ENCODE measurements at regions not wholly inside any gene's neighbourhood (a gene's known extent, or its start where the extent isn't known, plus 50 kb on each side); places are given as distances from the start of the nearest gene placed in this dataset.

DNA sequence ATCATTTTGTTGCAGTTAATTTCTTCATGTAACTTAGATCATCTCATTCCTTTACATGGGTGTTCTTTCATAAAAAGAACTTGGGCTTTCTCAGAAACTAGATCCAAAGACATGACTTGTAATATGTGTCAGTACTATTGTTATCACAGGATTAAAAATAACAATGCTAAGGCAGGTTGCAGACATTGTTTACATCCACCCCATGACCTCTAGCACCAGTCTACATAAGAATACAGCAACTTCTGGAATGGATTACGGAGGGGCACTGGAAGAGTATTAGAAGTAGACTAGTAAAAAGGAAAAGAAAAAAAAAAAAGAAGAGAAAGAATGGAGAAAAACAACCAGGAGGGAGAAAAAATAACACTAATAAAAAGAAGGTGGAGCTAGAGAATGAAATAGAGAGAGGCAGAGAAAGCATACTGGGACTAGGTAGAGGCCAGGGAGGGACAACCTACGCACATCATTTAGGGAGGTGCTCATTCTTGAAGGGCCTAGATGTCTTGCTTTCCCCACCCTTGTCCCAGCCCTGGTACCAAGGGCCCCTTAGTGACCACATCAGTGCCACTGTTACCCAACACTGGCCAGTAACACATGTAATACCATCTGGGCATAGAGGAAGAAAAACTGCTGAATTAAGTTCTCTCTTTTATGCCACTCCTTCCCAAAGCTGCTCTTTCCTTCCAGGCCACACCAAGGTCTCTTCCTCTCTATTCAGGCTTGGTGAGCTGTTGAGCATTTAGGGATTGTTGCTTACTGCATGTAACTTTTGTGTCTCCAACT is 70.6 kb upstream of the KLF7 start:
- no peak for DNase-seq

DNA sequence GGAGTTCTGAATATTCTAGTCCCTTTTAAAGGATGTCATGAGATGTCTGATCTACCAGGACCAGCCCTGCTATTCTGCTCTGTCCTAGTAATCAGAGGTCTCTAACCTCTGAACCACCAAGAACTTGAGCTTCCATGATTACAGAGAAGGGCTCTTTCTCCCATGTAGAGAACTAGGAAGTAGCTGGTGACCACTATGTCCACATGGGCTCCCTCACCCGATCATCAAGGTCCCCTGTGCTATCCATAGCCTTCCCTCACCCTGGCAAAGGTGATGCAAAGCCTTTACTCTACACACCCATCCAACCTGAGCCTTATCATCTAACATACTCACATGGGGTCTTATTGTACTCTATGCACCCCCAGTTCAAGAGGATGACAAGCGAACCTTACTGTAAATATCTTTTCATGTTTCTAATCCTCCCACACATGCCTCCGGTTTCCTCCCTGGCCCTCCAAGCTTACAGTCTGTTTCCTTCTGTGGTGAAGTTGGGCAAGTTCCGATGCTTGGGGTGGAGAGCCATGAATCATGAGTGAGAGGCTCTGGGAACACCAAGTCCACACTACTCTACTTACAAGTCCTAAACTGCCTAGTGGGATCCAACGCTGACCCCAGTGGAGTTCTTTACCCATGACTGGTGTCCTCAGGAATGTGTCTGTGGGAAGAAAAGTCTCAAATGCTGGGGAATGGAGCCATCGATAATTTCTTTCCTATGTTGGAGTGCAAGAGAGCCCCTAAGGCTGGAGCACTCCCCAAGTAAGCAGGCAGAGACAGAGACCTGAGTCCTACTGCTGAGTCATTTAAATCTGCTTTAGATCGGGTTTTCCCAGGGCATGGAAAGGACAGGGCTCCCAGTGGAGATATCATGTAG is 73.3 kb upstream of the KLF7 start:
- peak; percentile 59 for DNase-seq

DNA sequence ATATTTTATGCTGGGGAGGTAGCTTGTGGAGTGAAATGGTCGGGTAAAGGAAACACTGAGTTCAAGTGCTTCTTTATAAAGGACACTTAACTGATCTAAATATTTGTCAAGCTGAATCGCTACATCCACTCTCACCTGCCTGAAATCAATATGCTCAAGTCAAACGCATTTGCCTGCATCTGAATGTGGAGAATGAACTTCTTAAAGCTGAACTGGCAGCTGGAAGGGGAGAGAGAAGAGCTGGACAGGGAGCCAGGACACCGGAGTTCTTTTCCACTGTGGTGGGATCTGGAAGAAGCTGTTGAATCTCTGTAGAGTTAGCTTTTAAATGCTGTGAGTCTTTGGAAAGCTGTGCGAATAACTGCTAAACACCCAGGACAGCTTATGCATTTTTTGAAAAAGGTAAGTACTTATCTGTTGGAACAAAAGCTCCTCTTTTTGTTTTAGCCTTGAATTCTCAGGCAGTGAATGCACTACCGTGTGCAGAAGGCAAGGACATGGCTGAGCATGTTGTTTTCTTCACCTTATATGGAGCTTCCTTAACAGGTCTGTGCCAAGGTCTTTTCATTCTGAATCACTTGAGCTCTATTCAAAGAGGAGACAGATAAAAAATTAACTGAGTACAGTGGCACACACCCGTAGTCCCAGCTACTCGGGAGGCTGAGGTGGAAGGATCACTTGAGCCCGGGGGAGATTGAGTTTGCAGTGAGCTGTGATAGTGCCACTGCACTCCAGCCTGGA is 74.2 kb upstream of the KLF7 start:
- no peak for DNase-seq

GRCh38 chr2:207240649-207241048 is 74.9 kb upstream of the KLF7 start:
- DNase-seq = no peak

DNA sequence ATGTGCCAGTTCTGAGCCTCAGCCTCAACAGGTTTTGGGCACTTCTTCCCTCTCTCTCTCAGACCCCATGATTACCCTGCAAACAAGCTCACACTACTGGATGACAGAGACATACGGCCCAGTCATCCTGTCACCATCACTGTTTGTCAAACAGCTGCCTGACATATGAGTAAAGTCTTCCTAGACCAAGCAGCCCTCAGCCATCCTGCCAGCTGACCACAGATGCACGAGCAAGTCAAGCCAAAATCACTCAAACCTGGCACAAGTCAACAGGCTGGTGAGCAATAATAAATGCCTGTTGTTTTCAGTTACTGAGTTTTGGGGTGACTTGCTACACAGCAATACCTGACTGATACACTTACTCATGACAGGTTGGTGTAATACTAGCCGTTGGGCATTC is 75.5 kb upstream of the KLF7 start:
- DNase-seq = no peak

DNA sequence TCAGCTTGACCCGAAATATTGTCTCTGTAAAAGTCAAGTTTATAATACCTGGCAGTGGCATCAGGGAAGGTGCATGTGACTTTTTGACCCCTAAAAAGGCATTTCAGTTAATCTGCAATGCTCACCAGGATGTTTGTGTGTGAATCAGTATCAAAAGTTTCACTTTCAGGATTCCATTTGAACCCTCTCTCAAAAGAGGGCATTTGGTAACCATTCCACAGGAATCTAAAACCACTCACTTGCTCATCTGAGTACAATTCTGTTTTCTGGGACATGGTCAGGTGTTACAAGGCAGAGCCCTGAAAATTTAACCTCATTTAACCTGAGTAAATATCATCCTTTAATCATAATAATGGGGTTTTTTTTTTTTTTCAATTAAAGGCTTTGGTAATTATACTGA is 77.9 kb upstream of the KLF7 start:
- no peak for DNase-seq

DNA sequence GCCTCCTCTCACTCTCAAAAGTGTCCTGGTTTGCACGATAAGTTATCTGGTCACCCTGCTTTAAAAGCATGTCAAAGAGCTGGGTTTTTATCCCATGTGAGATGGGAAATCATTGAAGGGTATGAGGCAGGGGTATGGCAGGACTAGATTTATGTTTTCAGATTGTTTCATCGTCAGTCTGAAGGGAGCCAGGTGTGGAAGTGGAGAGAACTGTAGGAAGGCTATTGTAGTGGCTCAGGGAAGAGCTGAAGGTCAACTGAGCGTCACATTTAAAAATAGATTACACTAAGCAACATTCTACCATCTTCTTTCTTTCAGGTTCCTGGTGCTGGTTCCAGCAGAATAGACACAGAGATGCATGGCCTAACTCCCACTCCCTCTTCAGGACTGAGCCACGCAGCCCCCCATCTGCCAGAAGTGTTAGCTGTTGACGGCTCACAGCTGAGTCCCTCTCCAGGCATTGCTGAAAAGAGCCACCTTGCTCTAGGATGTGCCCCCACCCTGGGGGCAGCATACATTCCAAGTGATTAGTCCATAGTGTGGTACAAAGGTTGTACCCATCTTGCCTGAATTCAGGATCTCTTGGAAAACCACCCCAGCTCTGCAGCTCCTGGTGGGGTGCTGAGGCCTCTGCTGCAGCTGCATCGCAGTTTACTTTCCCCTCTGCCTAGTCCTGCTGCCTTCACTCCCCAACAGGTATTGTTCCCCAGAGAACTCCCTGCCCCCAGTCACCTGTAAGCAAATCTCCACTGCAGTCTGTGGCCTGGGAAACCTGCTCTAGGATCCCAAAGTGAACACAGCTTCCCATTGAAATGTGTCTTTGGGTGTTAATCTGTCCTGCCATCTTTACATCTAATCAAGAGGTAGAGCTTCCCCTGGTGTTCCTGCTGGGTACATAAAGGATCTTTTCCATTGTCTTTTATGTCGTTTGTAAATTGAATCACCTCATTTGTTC is 79.5 kb upstream of the KLF7 start:
- DNase-seq = no peak

GRCh38 chr2:207248702-207249377 is 83.1 kb upstream of the KLF7 start:
- no peak for DNase-seq

DNA sequence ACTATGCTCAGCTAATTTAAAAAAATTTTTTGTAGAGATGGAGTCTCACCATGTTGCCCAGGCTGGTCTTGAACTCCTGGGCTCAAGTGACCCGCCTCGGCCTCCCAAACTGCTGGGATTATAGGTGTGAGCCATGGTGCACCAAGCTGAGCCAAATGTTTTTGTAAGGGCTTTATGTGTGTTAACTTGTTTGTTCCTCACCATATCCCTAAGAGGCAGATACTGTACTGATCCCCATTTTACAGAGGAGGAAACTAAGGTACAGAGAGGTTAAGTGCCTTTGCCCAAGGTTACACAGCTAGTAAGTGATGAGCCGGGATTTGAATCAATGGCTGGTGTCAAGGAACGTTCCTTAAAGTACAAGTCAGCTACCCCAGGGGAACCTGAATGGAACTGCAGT is 85.3 kb upstream of the KLF7 start:
- DNase-seq = no peak

- DNase-seq = no peak
Measured at GRCh38 chr2:207251573-207252192, 85.9 kb upstream of the KLF7 start.

- no peak for DNase-seq
Measured at GRCh38 chr2:207252416-207252815, 86.7 kb upstream of the KLF7 start.

GRCh38 chr2:207252979-207253645 is 87.4 kb upstream of the KLF7 start:
- no peak for DNase-seq

DNA sequence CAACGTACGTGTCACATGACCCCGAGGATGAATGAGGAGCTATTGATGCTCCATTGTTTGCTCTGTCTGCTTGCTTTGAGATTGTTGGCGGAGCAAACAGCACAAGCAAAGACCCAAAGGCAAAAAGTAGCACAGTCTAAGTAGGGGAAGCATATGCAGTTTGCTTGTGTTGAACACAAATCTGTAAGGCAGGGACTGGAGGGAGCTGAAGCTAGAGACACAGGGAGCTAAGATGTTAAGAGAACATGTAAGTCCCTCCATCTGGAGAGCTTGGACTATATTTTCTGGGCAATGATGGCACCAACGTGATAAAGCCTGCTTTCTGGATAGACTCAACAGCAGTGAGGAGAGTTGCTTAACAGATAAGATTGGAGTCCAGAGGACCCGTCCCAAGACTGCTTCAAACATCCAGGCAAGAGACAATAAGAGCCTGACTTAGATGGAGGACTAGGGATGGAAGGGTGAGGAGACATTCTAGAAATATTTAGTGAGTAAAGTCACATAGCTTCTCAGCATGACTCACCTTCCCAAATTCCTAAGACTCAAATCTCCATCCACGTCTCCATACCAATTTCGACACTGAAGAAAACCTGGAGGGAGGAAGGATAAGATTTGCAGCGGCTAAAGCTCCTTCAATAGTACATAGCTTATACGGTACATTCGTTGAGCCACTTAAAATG is 88.1 kb upstream of the KLF7 start:
- DNase-seq = no peak

DNA sequence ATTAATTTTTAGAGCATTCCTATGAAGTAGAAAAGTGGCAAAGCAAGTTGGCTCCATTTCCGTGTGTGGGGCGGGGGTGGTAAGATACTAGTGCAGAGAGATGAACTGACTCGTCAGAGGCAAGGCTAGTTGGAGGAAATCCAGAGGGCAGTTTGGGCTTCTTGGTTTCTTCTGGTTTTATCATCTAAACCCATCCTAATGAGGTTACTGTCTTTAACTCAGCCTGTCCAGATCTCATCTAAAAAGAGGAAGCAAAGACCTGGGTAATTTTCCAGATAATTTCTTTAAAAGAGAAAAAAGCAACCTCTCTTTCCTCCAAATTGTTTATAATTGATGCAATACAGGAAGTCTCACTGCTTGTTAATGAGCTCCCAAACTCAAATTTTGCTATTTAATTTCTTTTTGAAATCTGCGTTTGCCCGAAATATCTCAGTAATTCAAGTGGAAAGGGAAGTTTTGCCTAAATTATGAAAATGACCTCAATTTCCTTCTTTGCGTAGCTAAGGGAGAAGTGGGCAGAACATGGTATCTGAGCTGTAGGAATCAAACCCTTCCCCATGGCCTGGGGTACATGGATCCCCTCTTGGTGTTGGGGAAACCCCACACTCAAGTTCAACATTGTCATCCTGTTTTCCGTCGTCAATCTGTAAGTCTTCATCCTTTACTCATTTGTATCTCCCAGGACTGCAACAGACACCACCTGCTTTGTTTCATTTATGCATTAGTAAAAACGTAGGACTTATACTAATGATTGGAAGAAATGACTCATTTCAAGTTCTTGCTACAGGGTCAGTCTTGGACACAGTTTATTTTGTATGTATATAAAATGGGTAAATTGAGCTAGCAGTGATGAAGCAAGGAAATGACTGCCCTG is 89.1 kb upstream of the KLF7 start:
- DNase-seq = no peak

- DNase-seq = no peak
Measured at GRCh38 chr2:207255565-207256470, 90.1 kb upstream of the KLF7 start.

DNA sequence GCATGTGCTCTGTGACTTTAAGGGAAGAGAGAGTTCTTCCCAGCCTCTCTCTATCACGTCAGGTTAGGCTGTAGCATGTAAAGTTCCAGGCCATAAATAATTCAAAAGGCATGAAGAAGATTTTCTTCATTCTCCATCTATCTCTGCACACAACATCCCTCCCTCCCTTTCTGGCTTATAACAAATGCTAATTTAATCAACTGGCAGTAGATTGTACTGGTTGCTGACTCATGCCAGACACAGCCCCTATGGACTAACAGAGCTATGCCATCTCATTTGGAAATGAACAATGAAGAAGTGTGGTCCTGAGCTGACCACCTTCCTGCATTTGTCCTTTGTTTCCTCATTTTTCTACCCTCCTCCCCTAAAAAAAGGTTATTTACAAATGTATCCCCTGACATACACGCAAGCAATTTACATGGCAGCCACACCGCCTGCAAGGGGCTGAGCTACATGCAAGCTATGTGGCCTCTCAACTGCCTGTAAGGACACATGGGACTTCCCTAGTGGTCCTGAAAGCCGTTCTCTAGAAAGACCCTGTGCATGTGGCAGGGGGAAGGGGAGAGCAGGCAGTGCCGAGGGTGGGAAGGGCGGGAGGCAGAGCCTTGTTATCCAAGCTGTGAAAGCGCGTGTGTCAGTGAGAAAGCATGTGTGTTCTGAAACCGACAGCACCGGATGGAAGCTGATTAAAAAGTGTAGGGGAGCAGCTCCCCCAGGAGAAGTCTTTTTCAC is 90.9 kb upstream of the KLF7 start:
- DNase-seq = no peak

All from femur (tissue), 1 donor.